ENCODE measurements at regions not wholly inside any gene's neighbourhood (a gene's known extent, or its start where the extent isn't known, plus 50 kb on each side); places are given as distances from the start of the nearest gene placed in this dataset.

- TF ChIP-seq REST (IDR thresholded peaks at IDR 0.05; ENCODE audit: low read depth) (no peak), POLR2AphosphoS5 (IDR thresholded peaks at IDR 0.05; ENCODE audit: low read depth, low read length) (no peak), CTCF (IDR thresholded peaks at IDR 0.05 in 2 of 3, conservative IDR thresholded peaks at IDR 0.05 in 1 of 3; ENCODE audit: borderline replicate concordance in 1 of 3, insufficient read depth in 1 of 3, low read depth in 2 of 3, low read length in 2 of 3) (no peak), TCF7L2 (IDR thresholded peaks at IDR 0.05; ENCODE audit: borderline replicate concordance, extremely low read depth, insufficient read depth, insufficient read length) (no peak), JUND (IDR thresholded peaks at IDR 0.05) (no peak), MAX (IDR thresholded peaks at IDR 0.05) (no peak)
These were observed 235.9 kb downstream of the KLF12 start for GRCh38 chr13:73898276-73898675.

Measured in HCT116 (cell line).